H1 (cell line): ENCODE measurements at regions not wholly inside any gene's neighbourhood (a gene's known extent, or its start where the extent isn't known, plus 50 kb on each side); places are given as distances from the start of the nearest gene placed in this dataset.

Experiments
- CTCF ChIA-PET: fragments of 300-600 bp; sonication (Branson Sonifier 250); formaldehyde crosslinking; loops from one replicate; lab custom pipeline; 2021; ENCODE audit not compliant: partially characterized antibody; lab: Charles Lee
- POLR2A ChIA-PET: fragments of 300-600 bp; sonication (Branson Sonifier 250); formaldehyde crosslinking; loops from one replicate; lab custom pipeline; 2021; ENCODE audit warnings: inconsistent platforms; ENCODE audit not compliant: partially characterized antibody; lab: Charles Lee
- DNase-seq, 2 experiments: peaks; one replicate each; pipeline versions ENCODE4 v3.0.0 to v3.0.0-alpha.2; 2010 to 2022; ENCODE audit warnings: low spot score in 2 of 2, low read depth in 1 of 2, mixed read lengths in 1 of 2
- FAIRE-seq: peaks from 2 replicates; lab custom pipeline; 2011; peaks lifted over from hg19 to GRCh38; lab: Jason Lieb, UNC
- H2AFZ ChIP-seq: 2 replicates; pipeline ENCODE4 v1.8.1; 2012; ENCODE audit warnings: low read length, inconsistent platforms
- H2AK5ac ChIP-seq: 2 replicates; pipeline ENCODE4 v1.6.1; 2013; ENCODE audit warnings: low read depth, low read length
- H2BK120ac ChIP-seq: replicated peaks from 2 replicates; pipeline ENCODE3; 2013; ENCODE audit warnings: low read depth, low read length, inconsistent platforms
- H2BK12ac ChIP-seq: 2 replicates; pipeline ENCODE4 v1.6.1; 2013; ENCODE audit warnings: low read depth, low read length
- H2BK15ac ChIP-seq: 2 replicates; pipeline ENCODE4 v1.6.1; 2013; ENCODE audit warnings: low read length
- H2BK20ac ChIP-seq: 2 replicates; pipeline ENCODE4 v1.6.1; 2013; ENCODE audit warnings: low read length
- H2BK5ac ChIP-seq: 2 replicates; pipeline ENCODE4 v1.6.1; 2013; ENCODE audit warnings: low read depth, low read length
- H3K14ac ChIP-seq: 2 replicates; pipeline ENCODE4 v1.6.1; 2013; ENCODE audit warnings: inconsistent platforms; ENCODE audit not compliant: insufficient read length
- H3K18ac ChIP-seq: 2 replicates; pipeline ENCODE4 v1.6.1; 2013; ENCODE audit warnings: low read length; ENCODE audit errors: extremely low read depth
- H3K23ac ChIP-seq: 2 replicates; pipeline ENCODE4 v1.6.1; 2013; ENCODE audit warnings: inconsistent platforms; ENCODE audit not compliant: insufficient read length
- H3K23me2 ChIP-seq: 2 replicates; pipeline ENCODE4 v1.6.1; 2013; ENCODE audit warnings: low read depth, low read length
- H3K27ac ChIP-seq: 2 replicates; pipeline ENCODE4 v1.6.1; 2011; ENCODE audit warnings: low read depth, low read length, inconsistent platforms
- H3K27me3 ChIP-seq, 4 experiments: replicated peaks in 1 of 4; 1 replicate in 1 of 4; 2 replicates in 3 of 4; pipeline versions ENCODE4 v1.6.1 to v1.8.1; 2011 to 2013; ENCODE audit warnings: low read length in 3 of 4, mild to moderate bottlenecking in 3 of 4, inconsistent platforms in 2 of 4, mixed read lengths in 2 of 4, moderate library complexity in 1 of 4; ENCODE audit not compliant: control insufficient read depth in 3 of 4, insufficient read depth in 3 of 4; ENCODE audit errors: extremely low read depth in 1 of 4
- H3K36me3 ChIP-seq, 4 experiments: 2 replicates each; pipeline versions ENCODE4 v1.6.1 to v1.8.1; 2011 to 2013; ENCODE audit warnings: mild to moderate bottlenecking in 4 of 4, low read length in 3 of 4, moderate library complexity in 2 of 4, control low read depth in 1 of 4, inconsistent platforms in 1 of 4; ENCODE audit not compliant: insufficient read depth in 4 of 4, control insufficient read depth in 2 of 4
- H3K4ac ChIP-seq: replicated peaks from 2 replicates; pipeline ENCODE3; 2013; ENCODE audit warnings: low read length, low read depth, mixed read lengths, inconsistent platforms; ENCODE audit not compliant: insufficient read length
- H3K4me1 ChIP-seq, 4 experiments: replicated peaks in 1 of 4; 1 replicate in 1 of 4; 2 replicates in 3 of 4; pipeline versions ENCODE4 v1.6.1 to v1.8.1; 2011 to 2013; ENCODE audit warnings: low read length in 3 of 4, inconsistent platforms in 2 of 4, mixed read lengths in 1 of 4; ENCODE audit not compliant: insufficient read depth in 4 of 4, control insufficient read depth in 3 of 4
- H3K4me2 ChIP-seq, 2 experiments: 2 replicates each; pipeline versions ENCODE4 v1.6.1 to v1.8.1; 2011 to 2013; ENCODE audit warnings: low read depth in 2 of 2, low read length in 2 of 2, control low read depth in 1 of 2, inconsistent platforms in 1 of 2, mild to moderate bottlenecking in 1 of 2; ENCODE audit not compliant: insufficient read depth in 1 of 2
- H3K4me3 ChIP-seq, 4 experiments: fragments of 200-600, 300-600 bp in 1 of 4; sonication (generic), shearing (Covaris generic), sonication (Bioruptor Twin) in 1 of 4; 2 replicates each; pipeline versions ENCODE4 v1.5.1 to v1.8.1; 2011 to 2016; ENCODE audit warnings: low read length in 4 of 4, low read depth in 3 of 4, control low read depth in 2 of 4, inconsistent platforms in 2 of 4, mild to moderate bottlenecking in 2 of 4, mixed read lengths in 1 of 4, moderate library complexity in 1 of 4; ENCODE audit not compliant: insufficient read depth in 2 of 4; ENCODE audit errors: extremely low read depth in 1 of 4
- H3K56ac ChIP-seq: replicated peaks from 2 replicates; pipeline ENCODE3; 2013; ENCODE audit warnings: low read depth, mild to moderate bottlenecking, mixed read lengths, low read length, inconsistent platforms; ENCODE audit not compliant: insufficient read length
- H3K79me1 ChIP-seq: 2 replicates; pipeline ENCODE4 v1.6.1; 2013; ENCODE audit warnings: low read depth, low read length, control low read depth
- H3K79me2 ChIP-seq, 2 experiments: 2 replicates each; pipeline versions ENCODE4 v1.6.1 to v1.8.1; 2012 to 2013; ENCODE audit warnings: low read length in 2 of 2, mild to moderate bottlenecking in 2 of 2, inconsistent platforms in 1 of 2; ENCODE audit not compliant: insufficient read depth in 2 of 2, control insufficient read depth in 1 of 2
- H3K9ac ChIP-seq, 4 experiments: replicated peaks in 1 of 4; 1 replicate in 1 of 4; 2 replicates in 3 of 4; pipeline versions ENCODE4 v1.6.1 to v1.8.1; 2011 to 2013; ENCODE audit warnings: low read depth in 3 of 4, low read length in 3 of 4, control low read depth in 2 of 4, mild to moderate bottlenecking in 2 of 4, moderate library complexity in 2 of 4, inconsistent platforms in 1 of 4; ENCODE audit errors: extremely low read depth in 1 of 4
- H3K9me3 ChIP-seq, 2 experiments: 2 replicates each; pipeline versions ENCODE4 v1.6.1 to v1.8.1; 2012 to 2013; ENCODE audit warnings: mild to moderate bottlenecking in 2 of 2, moderate library complexity in 2 of 2, control low read depth in 1 of 2, inconsistent platforms in 1 of 2, low read depth in 1 of 2, low read length in 1 of 2, mixed read lengths in 1 of 2; ENCODE audit not compliant: insufficient read depth in 2 of 2
- H4K20me1 ChIP-seq, 2 experiments: replicated peaks in 1 of 2; 2 replicates each; pipeline versions ENCODE3 to v1.8.1; 2011 to 2013; ENCODE audit warnings: inconsistent platforms in 2 of 2, low read length in 2 of 2, mild to moderate bottlenecking in 1 of 2; ENCODE audit not compliant: insufficient read depth in 2 of 2, control insufficient read depth in 1 of 2
- H4K5ac ChIP-seq: 2 replicates; pipeline ENCODE4 v1.6.1; 2013; ENCODE audit warnings: low read length, low read depth, mixed read lengths, inconsistent platforms; ENCODE audit not compliant: insufficient read length
- H4K8ac ChIP-seq: 2 replicates; pipeline ENCODE4 v1.8.0; 2013; ENCODE audit warnings: mild to moderate bottlenecking, moderate library complexity, low read length, inconsistent platforms; ENCODE audit not compliant: insufficient read depth; ENCODE audit errors: extremely low read depth
- H4K91ac ChIP-seq: replicated peaks from 2 replicates; pipeline ENCODE3; 2013; ENCODE audit warnings: low read length, mixed read lengths, inconsistent platforms; ENCODE audit not compliant: insufficient read length
- SIRT6 ChIP-seq: IDR thresholded peaks from one replicate; pipeline ENCODE4 v1.7.1; 2012; ENCODE audit warnings: low read length, inconsistent platforms
- WGBS, 2 experiments: shearing (Covaris generic) in 1 of 2; methylation state at CpG; one replicate each; pipeline versions ENCODE4 v1.1.6 to v1.1.7; 2013 to 2015; ENCODE audit warnings: low lambda C conversion rate in 2 of 2, mixed read lengths in 2 of 2, inconsistent platforms in 1 of 2, low coverage in 1 of 2, missing lambda C conversion rate in 1 of 2; ENCODE audit not compliant: insufficient replicate concordance in 2 of 2, insufficient coverage in 1 of 2, insufficient read length in 1 of 2; ENCODE audit errors: extremely low coverage in 1 of 2, missing lambda C conversion rate in 1 of 2; 5-methylcytosine and 5-hydroxymethylcytosine counted together

DNA sequence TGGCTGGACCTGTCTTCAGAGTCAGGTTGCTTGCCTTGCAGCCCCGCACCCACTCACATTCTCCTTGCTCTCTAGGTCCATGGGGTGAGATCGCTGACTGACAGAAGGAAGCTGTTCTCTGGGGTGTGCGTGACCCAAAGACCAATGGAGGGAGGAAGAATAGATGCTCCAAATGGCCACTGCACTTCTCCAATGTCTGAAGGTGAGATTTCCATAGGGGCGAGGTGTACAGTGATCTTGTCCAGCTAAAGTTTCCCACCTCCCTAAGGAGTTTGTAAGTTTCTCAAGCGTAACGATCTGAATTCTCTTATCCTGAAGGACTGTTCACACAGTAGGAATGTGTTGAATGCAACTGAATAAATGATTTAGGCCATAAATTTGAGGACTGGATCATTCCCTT is 211.9 kb upstream of the IRF2BP2 start:
- no peak overlapping the region for H3K4me2 ChIP-seq
- H3K14ac ChIP-seq: no peak overlapping the region
- no peak overlapping the region for H2BK5ac ChIP-seq
- no peak overlapping the region for H4K5ac ChIP-seq
- H3K79me2 ChIP-seq: no peaks in the 10 kb centered on the region
- H3K9ac ChIP-seq: no peak overlapping the region
- H4K20me1 ChIP-seq: no peaks in the 10 kb centered on the region
- H3K79me1 ChIP-seq: no peaks in the 10 kb centered on the region
- H3K27me3 ChIP-seq: no peaks in the 10 kb centered on the region
- 85% methylated on average over 6 of the region's 6 CpGs; no CpG with 5 or more reads in 1 of the 2 experiments for WGBS, 2 experiments
- no peak overlapping the region for H2BK20ac ChIP-seq
- no peak overlapping the region for H3K4me3 ChIP-seq
- FAIRE-seq (no peak), DNase-seq (no peak)
- H3K18ac ChIP-seq: no peak overlapping the region
- no peak overlapping the region for H3K4ac ChIP-seq
- no peak overlapping the region for H4K8ac ChIP-seq
- no peak overlapping the region for H2AK5ac ChIP-seq
- H2BK15ac ChIP-seq: no peak overlapping the region
- no peak overlapping the region for H3K23ac ChIP-seq
- H3K27ac ChIP-seq: no peak overlapping the region
- H2AFZ ChIP-seq: no peak overlapping the region
- H4K91ac ChIP-seq: no peak overlapping the region
- no peak overlapping the region for H2BK12ac ChIP-seq
- no peak overlapping the region for H3K56ac ChIP-seq
- no peaks in the 10 kb centered on the region for H3K9me3 ChIP-seq
- CTCF ChIA-PET: interaction anchor here (0.6 to 0.7 kb wide), 2 partner anchors 316 to 335 kb away, joined by 3 read pairs; no protein-coding TSS in a partner anchor
- no peak overlapping the region for H2BK120ac ChIP-seq
- TF ChIP-seq SIRT6: no peak
- H3K23me2 ChIP-seq: no peaks in the 10 kb centered on the region
- no peaks in the 10 kb centered on the region for H3K36me3 ChIP-seq
- no peaks in the 10 kb centered on the region for H3K4me1 ChIP-seq
- POLR2A ChIA-PET: no interaction called here
